Gastroesophageal sphincter (tissue), 3 donors: ENCODE measurements at regions not wholly inside any gene's neighbourhood (a gene's known extent, or its start where the extent isn't known, plus 50 kb on each side); places are given as distances from the start of the nearest gene placed in this dataset.

Experiments
- EP300 ChIP-seq: sonication (generic); formaldehyde crosslinking; IDR thresholded peaks from one replicate; pipeline ENCODE4 v1.6.1; 2017; ENCODE audit warnings: antibody characterized with exemption, mild to moderate bottlenecking
- POLR2A ChIP-seq, 2 donors: fragments of 450-650 bp; IDR thresholded peaks; one replicate each; pipeline ENCODE4 v1.6.1; 2017; ENCODE audit warnings: antibody characterized with exemption in 2 of 2, mild to moderate bottlenecking in 2 of 2, moderate library complexity in 1 of 2
- POLR2AphosphoS5 ChIP-seq: sonication (generic); formaldehyde crosslinking; IDR thresholded peaks from one replicate; pipeline ENCODE4 v1.6.1; 2017; ENCODE audit warnings: antibody characterized with exemption
- TF ChIP-seq, protein P1 (sequence below), 4 experiments: fragments of 200-600 bp in 2 of 4; fragments of 450-650 bp in 2 of 4; sonication (generic) in 1 of 4; IDR thresholded peaks; one replicate each; pipeline ENCODE4 v1.5.1; 2017 to 2019; ENCODE audit warnings: antibody characterized with exemption in 4 of 4, mild to moderate bottlenecking in 2 of 4, moderate library complexity in 2 of 4

- TF ChIP-seq, protein P1, sequence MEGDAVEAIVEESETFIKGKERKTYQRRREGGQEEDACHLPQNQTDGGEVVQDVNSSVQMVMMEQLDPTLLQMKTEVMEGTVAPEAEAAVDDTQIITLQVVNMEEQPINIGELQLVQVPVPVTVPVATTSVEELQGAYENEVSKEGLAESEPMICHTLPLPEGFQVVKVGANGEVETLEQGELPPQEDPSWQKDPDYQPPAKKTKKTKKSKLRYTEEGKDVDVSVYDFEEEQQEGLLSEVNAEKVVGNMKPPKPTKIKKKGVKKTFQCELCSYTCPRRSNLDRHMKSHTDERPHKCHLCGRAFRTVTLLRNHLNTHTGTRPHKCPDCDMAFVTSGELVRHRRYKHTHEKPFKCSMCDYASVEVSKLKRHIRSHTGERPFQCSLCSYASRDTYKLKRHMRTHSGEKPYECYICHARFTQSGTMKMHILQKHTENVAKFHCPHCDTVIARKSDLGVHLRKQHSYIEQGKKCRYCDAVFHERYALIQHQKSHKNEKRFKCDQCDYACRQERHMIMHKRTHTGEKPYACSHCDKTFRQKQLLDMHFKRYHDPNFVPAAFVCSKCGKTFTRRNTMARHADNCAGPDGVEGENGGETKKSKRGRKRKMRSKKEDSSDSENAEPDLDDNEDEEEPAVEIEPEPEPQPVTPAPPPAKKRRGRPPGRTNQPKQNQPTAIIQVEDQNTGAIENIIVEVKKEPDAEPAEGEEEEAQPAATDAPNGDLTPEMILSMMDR (IDR thresholded peaks at IDR 0.05) = no peak
- no peak for TF ChIP-seq POLR2A (IDR thresholded peaks at IDR 0.05)
- no peak for TF ChIP-seq POLR2AphosphoS5
- no peak for TF ChIP-seq EP300
Observed at GRCh38 chr3:182006431-182006830, 294.7 kb downstream of the SOX2 start.
